ENCODE measurements at regions not wholly inside any gene's neighbourhood (a gene's known extent, or its start where the extent isn't known, plus 50 kb on each side); places are given as distances from the start of the nearest gene placed in this dataset.
"Not testable (repeated sequence)": the region's sequence is repeated elsewhere in the genome, so short reads cannot be mapped to it uniquely, and the experiment has no call there.

- not testable (repeated sequence) for DNase-seq
Measured at GRCh38 chr10:46204482-46205102, 82.2 kb upstream of the ANTXRL start.

- not testable (repeated sequence) for DNase-seq
Measured at GRCh38 chr10:46210427-46210826, 76.4 kb upstream of the ANTXRL start.

DNA sequence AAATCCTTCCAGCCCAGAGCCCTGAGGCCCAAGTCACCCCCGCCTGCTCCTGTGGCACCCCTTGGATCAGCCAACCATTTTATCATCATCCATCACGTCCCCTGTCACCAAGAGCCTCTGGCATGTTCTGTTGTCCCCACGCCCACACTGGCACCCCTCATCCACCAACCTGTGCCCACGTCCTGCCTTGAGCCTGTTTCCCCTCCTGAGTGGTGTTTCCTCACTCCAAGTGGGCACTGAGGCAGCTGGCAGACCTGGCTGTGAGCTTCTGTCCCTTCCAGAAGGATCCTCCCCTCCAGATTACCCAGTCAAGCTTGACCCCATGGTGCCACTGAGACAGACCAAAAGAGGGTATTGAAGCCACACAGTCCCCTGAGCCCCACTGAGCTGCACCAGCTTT lies 71.4 kb upstream of the ANTXRL start:
- no peak for DNase-seq

DNA sequence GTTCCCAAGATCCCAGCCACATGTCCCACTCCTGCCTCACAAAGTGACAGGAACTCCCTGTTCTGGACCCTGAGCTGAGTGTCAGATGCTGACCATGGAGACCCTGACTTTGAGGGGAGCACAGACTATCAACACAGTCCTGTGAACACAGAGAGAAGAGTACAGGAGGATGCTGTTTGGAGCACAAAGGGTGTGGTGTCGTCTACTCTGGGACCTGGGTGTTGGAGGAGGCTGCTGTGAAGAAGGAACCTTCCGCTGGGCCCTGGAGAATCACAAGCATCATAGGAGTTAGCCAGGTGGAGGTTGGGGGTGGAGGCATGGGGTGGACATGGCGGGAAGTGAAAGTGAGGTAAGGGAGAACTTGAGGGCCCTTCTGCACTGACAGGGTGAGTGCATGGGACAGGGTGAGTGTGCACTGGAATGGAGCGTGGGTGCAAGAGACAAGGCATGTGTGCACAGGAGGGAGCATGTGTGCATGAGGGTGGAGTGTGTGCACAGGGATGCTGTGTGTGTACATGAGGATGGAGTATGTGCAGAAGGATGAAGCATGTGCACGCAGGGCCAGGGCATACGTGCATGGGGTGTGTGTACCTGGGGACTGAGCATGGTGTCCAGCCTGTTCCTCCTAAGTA lies 70.7 kb upstream of the ANTXRL start:
- DNase-seq = no peak

- DNase-seq = no peak
Measured at GRCh38 chr10:46216836-46217751, 69.7 kb upstream of the ANTXRL start.

- DNase-seq = no peak
Measured at GRCh38 chr10:46217752-46218453, 68.9 kb upstream of the ANTXRL start.

DNA sequence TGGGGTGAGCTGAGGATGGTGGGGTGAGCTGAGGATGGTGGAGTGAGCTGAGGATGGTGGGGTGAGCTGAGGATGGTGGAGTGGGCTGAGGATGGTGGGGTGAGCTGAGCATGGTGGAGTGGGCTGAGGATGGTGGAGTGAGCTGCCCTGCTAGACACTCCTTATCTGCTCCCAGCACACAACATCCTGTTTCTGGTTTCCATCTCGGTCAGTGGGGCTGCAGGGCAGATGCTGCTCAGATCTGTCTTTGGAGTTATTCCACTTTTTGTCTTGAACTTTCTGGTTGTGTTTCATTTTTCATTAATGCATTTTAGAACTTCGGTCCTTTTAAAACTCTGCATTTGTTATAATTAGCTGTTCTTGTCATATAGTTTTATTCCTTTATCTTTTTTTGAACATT lies 67.9 kb upstream of the ANTXRL start:
- no peak for DNase-seq

GRCh38 chr10:46219431-46219990 lies 67.3 kb upstream of the ANTXRL start:
- not testable (repeated sequence) for DNase-seq

- DNase-seq = no peak
Measured at GRCh38 chr10:46220187-46220586, 66.6 kb upstream of the ANTXRL start.

DNA sequence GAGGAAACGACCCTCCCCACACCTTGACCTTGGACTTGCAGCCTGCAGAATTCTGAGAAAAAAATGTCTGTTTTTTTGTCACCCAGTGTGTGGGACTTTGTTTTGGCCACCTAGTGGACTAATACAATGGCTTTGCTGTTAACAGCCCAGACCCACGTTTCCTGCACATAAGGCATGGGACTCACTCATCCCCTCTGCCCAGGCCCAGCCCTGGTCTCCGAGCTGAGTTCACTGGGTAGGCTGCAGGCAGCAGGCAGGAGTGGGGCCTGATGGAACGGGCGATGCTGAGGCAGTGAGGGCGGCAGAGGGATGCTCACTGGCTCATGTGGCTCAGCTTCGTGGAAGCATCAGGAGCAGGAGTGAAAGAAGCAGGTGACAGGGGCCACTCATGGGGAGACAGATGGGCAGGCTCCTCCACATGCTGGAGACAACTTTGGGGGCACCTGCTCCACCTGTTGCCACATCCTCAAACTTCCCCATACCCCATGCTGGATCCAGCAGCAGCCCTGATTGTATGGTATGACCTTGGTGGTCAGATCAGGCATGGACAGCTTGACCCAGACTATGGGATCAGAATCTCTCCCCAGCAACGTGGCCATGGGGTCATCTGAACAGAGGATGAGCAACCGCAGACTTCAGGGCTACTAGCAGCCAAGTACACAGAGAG lies 65.8 kb upstream of the ANTXRL start:
- no peak for DNase-seq

- DNase-seq = no peak
Measured at GRCh38 chr10:46222364-46222935, 64.3 kb upstream of the ANTXRL start.

DNA sequence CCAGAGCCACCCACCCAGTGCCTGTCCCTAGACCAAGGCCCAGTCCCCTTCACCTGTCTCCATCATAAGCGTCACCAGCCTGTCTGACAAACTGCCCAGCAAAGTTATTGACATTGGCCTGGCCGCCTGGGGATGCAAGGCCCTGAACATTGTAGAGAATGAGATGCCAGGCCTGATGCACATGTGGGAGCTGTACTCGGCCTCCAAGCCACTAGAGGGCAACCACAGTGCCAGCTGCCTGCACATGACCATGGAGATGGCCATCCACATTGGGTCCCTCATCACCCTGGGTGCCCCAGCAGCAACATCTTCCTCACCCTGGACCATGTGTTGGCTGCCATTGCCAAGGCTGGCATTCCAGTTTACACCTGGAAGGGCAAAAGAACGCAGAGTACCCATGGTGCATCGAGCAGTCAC lies 63.7 kb upstream of the ANTXRL start:
- DNase-seq = no peak

DNA sequence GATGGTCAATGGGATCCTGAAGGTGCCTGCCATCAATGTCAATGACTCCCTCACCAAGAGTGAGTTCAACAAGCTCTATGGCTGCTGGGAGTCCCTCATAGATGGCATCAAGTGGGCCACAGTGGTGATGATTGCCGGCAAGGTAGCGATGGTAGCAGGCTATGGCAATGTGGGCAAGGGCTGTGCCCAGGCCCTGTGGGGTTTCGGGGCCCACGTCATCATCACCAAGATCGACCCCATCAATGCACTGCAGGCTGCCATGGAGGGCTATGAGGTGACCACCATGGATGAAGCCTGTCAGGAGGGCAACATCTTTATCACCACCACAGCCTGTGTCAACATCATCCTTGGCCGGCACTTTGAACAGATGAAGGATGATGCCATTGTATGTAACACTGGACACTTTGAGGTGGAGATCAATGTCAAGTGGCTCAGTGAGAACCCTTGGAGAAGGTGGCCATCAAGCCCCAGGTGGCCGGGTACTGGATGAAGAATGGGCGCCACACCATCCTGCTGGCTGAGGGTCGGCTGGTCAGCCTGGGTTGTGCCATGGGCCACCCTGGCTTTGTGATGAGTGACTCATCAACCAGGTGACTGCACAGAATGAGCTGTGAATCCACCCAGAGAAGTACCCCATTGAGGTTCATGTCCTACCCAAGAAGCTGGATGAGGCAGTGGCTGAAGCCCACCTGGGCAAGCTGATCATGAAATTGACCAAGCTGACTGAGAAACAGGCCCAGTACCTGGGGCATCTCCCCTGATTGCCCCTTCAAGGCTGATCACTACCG lies 63.0 kb upstream of the ANTXRL start:
- DNase-seq = peak; percentile 7

GRCh38 chr10:46224414-46224682 lies 62.4 kb upstream of the ANTXRL start:
- DNase-seq = no peak

GRCh38 chr10:46225597-46225996 lies 61.2 kb upstream of the ANTXRL start:
- DNase-seq = peak; percentile 22

DNA sequence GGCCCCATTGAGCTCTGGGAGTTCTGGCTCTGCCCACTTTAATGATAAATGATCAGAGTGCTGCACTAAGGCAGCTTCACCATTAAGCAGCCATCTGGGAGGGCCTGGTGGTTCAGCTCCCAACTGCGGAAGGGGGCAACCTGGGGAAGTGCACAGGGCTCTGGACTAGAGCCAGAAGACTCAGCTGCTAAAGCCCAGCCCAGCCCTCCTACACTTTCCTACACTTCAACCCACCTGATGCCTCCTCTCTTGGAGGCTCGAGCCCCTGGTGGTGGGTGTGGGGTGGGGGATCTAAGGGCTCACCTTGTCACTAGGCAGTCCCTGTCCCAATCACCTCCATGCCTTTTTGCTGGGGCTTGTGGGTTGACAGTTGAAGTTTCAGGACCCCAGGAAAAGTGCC lies 60.6 kb upstream of the ANTXRL start:
- peak; percentile 10 for DNase-seq

DNA sequence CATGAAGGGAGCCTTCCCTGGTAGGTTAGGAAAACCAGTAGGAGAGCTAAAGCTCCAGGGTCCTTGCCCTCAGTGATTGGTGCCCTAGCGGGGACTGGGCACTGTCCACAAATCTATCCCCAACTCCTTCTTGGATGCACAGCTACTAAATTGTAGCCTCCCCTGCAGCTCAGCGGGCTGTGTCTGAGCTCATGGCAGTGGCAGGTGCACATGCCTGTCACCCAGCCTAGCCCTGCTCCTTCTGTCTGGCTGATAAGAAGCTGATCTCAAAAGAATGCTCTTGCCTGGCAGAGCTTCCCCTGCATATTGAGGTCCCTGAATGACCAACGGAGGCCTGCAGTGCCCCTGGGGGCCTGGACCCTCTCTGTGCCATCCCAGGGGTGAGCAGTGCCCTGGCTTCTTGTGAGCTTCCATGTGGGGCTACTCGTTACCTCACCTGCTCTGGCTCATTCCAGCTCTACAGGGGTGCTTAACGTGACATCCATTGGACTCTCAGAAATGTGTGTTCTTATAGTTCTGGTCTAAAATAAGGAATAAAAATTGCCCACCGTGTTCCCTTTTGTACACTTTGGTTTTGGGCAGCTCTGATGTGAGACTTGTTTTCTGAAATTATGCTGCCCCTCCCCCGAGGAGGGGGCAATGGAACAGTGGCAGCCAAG lies 59.8 kb upstream of the ANTXRL start:
- DNase-seq = peak; percentile 37

DNA sequence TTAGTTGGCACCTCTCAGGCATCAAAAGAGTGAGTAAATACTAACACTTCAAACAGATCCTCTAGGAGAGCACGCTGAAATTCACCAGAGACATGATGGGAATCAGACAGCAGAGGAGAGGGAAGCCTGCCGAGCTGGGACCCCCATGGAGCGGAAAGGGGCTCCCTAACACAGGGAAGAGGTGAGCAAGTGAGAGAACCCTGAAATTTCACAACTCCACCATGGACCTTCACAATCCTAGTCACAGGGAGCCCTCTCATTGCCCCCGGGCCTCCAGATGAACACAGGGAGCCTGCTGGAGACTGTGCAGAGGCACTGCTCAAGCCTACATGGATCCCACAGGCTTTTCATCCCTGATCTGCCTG lies 59.2 kb upstream of the ANTXRL start:
- DNase-seq = no peak

GRCh38 chr10:46227936-46228562 lies 58.7 kb upstream of the ANTXRL start:
- peak; percentile 37 for DNase-seq

- DNase-seq = peak; percentile 82
Measured at GRCh38 chr10:46228563-46229071, 58.2 kb upstream of the ANTXRL start.

Measured in right forelimb (tissue), 1 donor.